ENCODE measurements at regions not wholly inside any gene's neighbourhood (a gene's known extent, or its start where the extent isn't known, plus 50 kb on each side); places are given as distances from the start of the nearest gene placed in this dataset.

- H3K27me3 ChIP-seq (ENCODE audit: control insufficient read depth, insufficient read depth, low read length) = no peaks in the 10 kb centered on the region
- H4K20me1 ChIP-seq (ENCODE audit: control insufficient read depth, extremely low read depth, insufficient read depth, low read length) = no peaks in the 10 kb centered on the region
- no peak overlapping the region for H3K4me3 ChIP-seq (replicated peaks in 1 of 4; ENCODE audit: control extremely low read depth in 1 of 4, insufficient read depth in 1 of 4, low read depth in 3 of 4, low read length in 4 of 4)
- TF ChIP-seq CTCF (conservative IDR thresholded peaks at IDR 0.05 in 1 of 2, IDR thresholded peaks at IDR 0.05 in 1 of 2; ENCODE audit: low read depth in 1 of 2, low read length in 2 of 2) (no peak), EZH2 (IDR thresholded peaks at IDR 0.05; ENCODE audit: low read length, missing control alignments) (no peak)
- H3K36me3 ChIP-seq (ENCODE audit: control insufficient read depth, insufficient read depth, low read length) = no peaks in the 10 kb centered on the region
- no peak for DNase-seq (ENCODE audit: low read depth in 2 of 2)
- H2AFZ ChIP-seq (ENCODE audit: low read length) = no peak overlapping the region
- H3K9ac ChIP-seq (ENCODE audit: insufficient read depth, low read length) = no peak overlapping the region
- no peaks in the 10 kb centered on the region for H3K79me2 ChIP-seq (ENCODE audit: control insufficient read depth, insufficient read depth, low read length)
- no peaks in the 10 kb centered on the region for H3K9me3 ChIP-seq (ENCODE audit: control insufficient read depth, insufficient read depth, low read depth, low read length)
- H3K4me1 ChIP-seq (ENCODE audit: control insufficient read depth, extremely low read depth, insufficient read depth, low read length) = no peaks in the 10 kb centered on the region
- no peak overlapping the region for H3K4me2 ChIP-seq (ENCODE audit: extremely low read depth, insufficient read depth, low read length)
- no peak overlapping the region for H3K27ac ChIP-seq (ENCODE audit: insufficient read depth, low read length)
Measured at GRCh38 chr6:92504509-92504908, 914.9 kb downstream of the EPHA7 start.

- H3K9ac ChIP-seq (ENCODE audit: insufficient read depth, low read length) = no peak overlapping the region
- TF ChIP-seq CTCF (conservative IDR thresholded peaks at IDR 0.05 in 1 of 2, IDR thresholded peaks at IDR 0.05 in 1 of 2; ENCODE audit: low read depth in 1 of 2, low read length in 2 of 2) (no peak), EZH2 (IDR thresholded peaks at IDR 0.05; ENCODE audit: low read length, missing control alignments) (no peak)
- DNase-seq (ENCODE audit: low read depth in 2 of 2) = no peak
- H3K27ac ChIP-seq (ENCODE audit: insufficient read depth, low read length) = no peak overlapping the region
- no peaks in the 10 kb centered on the region for H3K36me3 ChIP-seq (ENCODE audit: control insufficient read depth, insufficient read depth, low read length)
- no peak overlapping the region for H3K4me3 ChIP-seq (replicated peaks in 1 of 4; ENCODE audit: control extremely low read depth in 1 of 4, insufficient read depth in 1 of 4, low read depth in 3 of 4, low read length in 4 of 4)
- no peak overlapping the region for H2AFZ ChIP-seq (ENCODE audit: low read length)
- no peaks in the 10 kb centered on the region for H3K4me1 ChIP-seq (ENCODE audit: control insufficient read depth, extremely low read depth, insufficient read depth, low read length)
- no peak overlapping the region for H3K4me2 ChIP-seq (ENCODE audit: extremely low read depth, insufficient read depth, low read length)
- no peaks in the 10 kb centered on the region for H3K9me3 ChIP-seq (ENCODE audit: control insufficient read depth, insufficient read depth, low read depth, low read length)
- no peaks in the 10 kb centered on the region for H3K27me3 ChIP-seq (ENCODE audit: control insufficient read depth, insufficient read depth, low read length)
- H3K79me2 ChIP-seq (ENCODE audit: control insufficient read depth, insufficient read depth, low read length) = no peaks in the 10 kb centered on the region
- no peaks in the 10 kb centered on the region for H4K20me1 ChIP-seq (ENCODE audit: control insufficient read depth, extremely low read depth, insufficient read depth, low read length)
Measured at GRCh38 chr6:92497281-92497680, 922.1 kb downstream of the EPHA7 start.

GRCh38 chr6:92496527-92496926 lies 922.8 kb downstream of the EPHA7 start:
- no peaks in the 10 kb centered on the region for H3K79me2 ChIP-seq (ENCODE audit: control insufficient read depth, insufficient read depth, low read length)
- H3K27me3 ChIP-seq (ENCODE audit: control insufficient read depth, insufficient read depth, low read length) = no peaks in the 10 kb centered on the region
- no peaks in the 10 kb centered on the region for H3K9me3 ChIP-seq (ENCODE audit: control insufficient read depth, insufficient read depth, low read depth, low read length)
- no peaks in the 10 kb centered on the region for H3K4me1 ChIP-seq (ENCODE audit: control insufficient read depth, extremely low read depth, insufficient read depth, low read length)
- no peak for DNase-seq (ENCODE audit: low read depth in 2 of 2)
- no peak overlapping the region for H3K4me2 ChIP-seq (ENCODE audit: extremely low read depth, insufficient read depth, low read length)
- H3K27ac ChIP-seq (ENCODE audit: insufficient read depth, low read length) = no peak overlapping the region
- no peak overlapping the region for H3K4me3 ChIP-seq (replicated peaks in 1 of 4; ENCODE audit: control extremely low read depth in 1 of 4, insufficient read depth in 1 of 4, low read depth in 3 of 4, low read length in 4 of 4)
- no peak overlapping the region for H3K9ac ChIP-seq (ENCODE audit: insufficient read depth, low read length)
- H2AFZ ChIP-seq (ENCODE audit: low read length) = no peak overlapping the region
- H3K36me3 ChIP-seq (ENCODE audit: control insufficient read depth, insufficient read depth, low read length) = no peaks in the 10 kb centered on the region
- TF ChIP-seq EZH2 (IDR thresholded peaks at IDR 0.05; ENCODE audit: low read length, missing control alignments) (no peak), CTCF (conservative IDR thresholded peaks at IDR 0.05 in 1 of 2, IDR thresholded peaks at IDR 0.05 in 1 of 2; ENCODE audit: low read depth in 1 of 2, low read length in 2 of 2) (no peak)
- no peaks in the 10 kb centered on the region for H4K20me1 ChIP-seq (ENCODE audit: control insufficient read depth, extremely low read depth, insufficient read depth, low read length)

All from fibroblast of lung (primary cell).